Nephron progenitor cell (in vitro differentiated cells): ENCODE measurements at regions not wholly inside any gene's neighbourhood (a gene's known extent, or its start where the extent isn't known, plus 50 kb on each side); places are given as distances from the start of the nearest gene placed in this dataset.

ENCODE experiments used
- DNase-seq: peaks from one replicate; pipeline ENCODE4 v3.0.0; 2021
- H3K27ac Mint-ChIP-seq: 2 replicates; pipeline ENCODE4 v1.8.0; 2021; ENCODE audit warnings: mild to moderate bottlenecking, moderate library complexity, mixed read lengths
- H3K27me3 Mint-ChIP-seq: 2 replicates; pipeline ENCODE4 v1.8.0; 2021; ENCODE audit warnings: mild to moderate bottlenecking, low read depth, mixed read lengths; ENCODE audit not compliant: poor library complexity
- H3K36me3 Mint-ChIP-seq: 2 replicates; pipeline ENCODE4 v1.8.0; 2021; ENCODE audit warnings: low read depth, mixed read lengths
- H3K4me1 Mint-ChIP-seq: 2 replicates; pipeline ENCODE4 v1.8.0; 2021; ENCODE audit warnings: mixed read lengths
- H3K4me3 Mint-ChIP-seq: 2 replicates; pipeline ENCODE4 v1.8.0; 2021; ENCODE audit warnings: mild to moderate bottlenecking, moderate library complexity, mixed read lengths
- H3K9me3 Mint-ChIP-seq: 2 replicates; pipeline ENCODE4 v1.8.0; 2021; ENCODE audit warnings: mild to moderate bottlenecking, moderate library complexity, mixed read lengths
- TF ChIP-seq, protein P1 (sequence below): fragments of 200-600 bp; sonication (generic); IDR thresholded peaks from 2 replicates; pipeline ENCODE4 v1.5.0; 2021; ENCODE audit warnings: antibody characterized with exemption

GRCh38 chr3:16784973-16785372, 99.8 kb upstream of the PLCL2 start:
- H3K27me3 Mint-ChIP-seq = peaks cover 7% of the 10 kb centered on the region
- H3K4me1 Mint-ChIP-seq = no peaks in the 10 kb centered on the region
- H3K27ac Mint-ChIP-seq = no peak overlapping the region
- TF ChIP-seq, protein P1, sequence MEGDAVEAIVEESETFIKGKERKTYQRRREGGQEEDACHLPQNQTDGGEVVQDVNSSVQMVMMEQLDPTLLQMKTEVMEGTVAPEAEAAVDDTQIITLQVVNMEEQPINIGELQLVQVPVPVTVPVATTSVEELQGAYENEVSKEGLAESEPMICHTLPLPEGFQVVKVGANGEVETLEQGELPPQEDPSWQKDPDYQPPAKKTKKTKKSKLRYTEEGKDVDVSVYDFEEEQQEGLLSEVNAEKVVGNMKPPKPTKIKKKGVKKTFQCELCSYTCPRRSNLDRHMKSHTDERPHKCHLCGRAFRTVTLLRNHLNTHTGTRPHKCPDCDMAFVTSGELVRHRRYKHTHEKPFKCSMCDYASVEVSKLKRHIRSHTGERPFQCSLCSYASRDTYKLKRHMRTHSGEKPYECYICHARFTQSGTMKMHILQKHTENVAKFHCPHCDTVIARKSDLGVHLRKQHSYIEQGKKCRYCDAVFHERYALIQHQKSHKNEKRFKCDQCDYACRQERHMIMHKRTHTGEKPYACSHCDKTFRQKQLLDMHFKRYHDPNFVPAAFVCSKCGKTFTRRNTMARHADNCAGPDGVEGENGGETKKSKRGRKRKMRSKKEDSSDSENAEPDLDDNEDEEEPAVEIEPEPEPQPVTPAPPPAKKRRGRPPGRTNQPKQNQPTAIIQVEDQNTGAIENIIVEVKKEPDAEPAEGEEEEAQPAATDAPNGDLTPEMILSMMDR = no peak
- no peaks in the 10 kb centered on the region for H3K36me3 Mint-ChIP-seq
- DNase-seq = no peak
- peaks cover 9% of the 10 kb centered on the region for H3K9me3 Mint-ChIP-seq
- no peak overlapping the region for H3K4me3 Mint-ChIP-seq

DNA sequence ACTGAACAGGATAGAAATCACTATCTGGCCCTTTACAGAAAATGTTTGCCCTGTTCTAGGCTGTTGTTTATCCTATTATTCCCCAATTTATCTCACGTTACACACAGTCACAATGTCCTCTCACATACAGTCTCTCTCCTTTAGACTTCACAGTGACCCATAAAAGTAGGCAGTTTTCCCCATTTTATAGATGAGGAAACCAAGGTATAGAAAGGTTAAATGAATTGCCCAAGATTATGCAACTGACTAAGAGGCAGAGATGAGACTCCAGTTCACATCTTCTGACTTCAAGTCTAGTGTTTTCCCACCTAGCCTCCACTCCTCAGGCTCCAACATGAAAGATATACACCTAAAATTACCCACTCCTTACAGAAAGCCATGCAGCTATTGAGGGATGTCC, 99.3 kb upstream of the PLCL2 start:
- peaks cover 4% of the 10 kb centered on the region for H3K9me3 Mint-ChIP-seq
- H3K36me3 Mint-ChIP-seq = no peaks in the 10 kb centered on the region
- DNase-seq = no peak
- H3K4me1 Mint-ChIP-seq = no peaks in the 10 kb centered on the region
- H3K27me3 Mint-ChIP-seq = peaks cover 7% of the 10 kb centered on the region
- no peak overlapping the region for H3K27ac Mint-ChIP-seq
- TF ChIP-seq, protein P1 = no peak
- no peak overlapping the region for H3K4me3 Mint-ChIP-seq

DNA sequence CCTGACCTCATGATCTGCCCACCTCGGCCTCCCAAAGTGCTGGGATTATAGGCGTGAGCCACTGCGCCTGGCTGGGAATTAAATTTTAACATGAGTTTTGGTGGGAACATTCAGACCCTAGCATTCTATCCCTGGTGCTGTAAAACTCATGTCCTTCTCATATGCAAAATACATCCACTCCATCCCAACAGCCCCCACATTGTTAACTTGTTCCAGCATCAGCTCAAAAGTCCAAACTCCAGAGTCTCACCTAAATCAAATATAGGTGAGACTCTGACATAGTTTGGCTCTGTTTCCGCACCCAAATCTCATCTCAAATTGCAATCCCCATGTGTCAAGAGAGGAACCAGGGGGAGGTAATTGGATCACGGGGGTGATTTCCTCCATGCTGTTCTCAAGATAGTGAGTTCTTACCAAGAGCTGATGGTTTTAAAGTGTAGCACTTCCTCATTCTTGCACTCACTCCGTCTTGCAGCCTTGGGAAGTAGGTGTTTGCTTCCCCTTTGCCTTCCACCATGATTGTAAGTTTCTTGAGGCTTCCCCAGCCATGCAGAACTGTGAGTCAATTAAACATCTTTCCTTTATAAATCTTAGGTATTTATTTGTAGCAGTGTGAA, 96.2 kb upstream of the PLCL2 start:
- Mint-ChIP-seq H3K9me3 (no peaks in the 10 kb centered on the region), H3K4me3 (no peak overlapping the region), H3K27me3 (peaks cover 7% of the 10 kb centered on the region), H3K27ac (no peak overlapping the region), H3K36me3 (no peaks in the 10 kb centered on the region), H3K4me1 (no peaks in the 10 kb centered on the region)
- TF ChIP-seq, protein P1 = no peak
- no peak for DNase-seq

GRCh38 chr3:16789344-16790120, 95.2 kb upstream of the PLCL2 start:
- TF ChIP-seq, protein P1 = no peak
- H3K27ac Mint-ChIP-seq = no peak overlapping the region
- H3K4me1 Mint-ChIP-seq = no peaks in the 10 kb centered on the region
- peaks cover 6% of the 10 kb centered on the region for H3K27me3 Mint-ChIP-seq
- DNase-seq = no peak
- H3K36me3 Mint-ChIP-seq = no peaks in the 10 kb centered on the region
- H3K4me3 Mint-ChIP-seq = no peak overlapping the region
- no peaks in the 10 kb centered on the region for H3K9me3 Mint-ChIP-seq

GRCh38 chr3:16790432-16791400, 94.0 kb upstream of the PLCL2 start:
- peaks cover 6% of the 10 kb centered on the region for H3K27me3 Mint-ChIP-seq
- no peaks in the 10 kb centered on the region for H3K4me1 Mint-ChIP-seq
- no peak overlapping the region for H3K27ac Mint-ChIP-seq
- H3K9me3 Mint-ChIP-seq = no peaks in the 10 kb centered on the region
- no peaks in the 10 kb centered on the region for H3K36me3 Mint-ChIP-seq
- no peak for DNase-seq
- no peak overlapping the region for H3K4me3 Mint-ChIP-seq
- TF ChIP-seq, protein P1 = no peak
